ENCODE measurements at regions not wholly inside any gene's neighbourhood (a gene's known extent, or its start where the extent isn't known, plus 50 kb on each side); places are given as distances from the start of the nearest gene placed in this dataset.

- in situ Hi-C loops (cut with HindIII; ENCODE audit: extremely low pct_ligation_motif_present, low pct_unique_long_range_greater_than_20kb) (loop anchor here (5.0 to 10.0 kb wide), 3 partner anchors 145 to 472 kb away; no protein-coding TSS in a partner anchor), intact Hi-C loops (cut with micrococcal nuclease; ENCODE audit: unreplicated experiment) (no loop called here)
- 8% methylated on average over 7 of the region's 7 CpGs for WGBS (ENCODE audit: low lambda C conversion rate)
- TF ChIP-seq BRD4 (CRISPR knock-in tag; IDR thresholded peaks at IDR 0.05), result no peak
- H4K20me1 ChIP-seq (ENCODE audit: insufficient read depth, low read length), result no peaks in the 10 kb centered on the region
- H3K4me3 ChIP-seq (replicated peaks in 1 of 3; ENCODE audit: insufficient read depth in 1 of 3, low read depth in 2 of 3, low read length in 3 of 3), result no peak overlapping the region
- no peaks in the 10 kb centered on the region; a peak in 1 of 5 replicates for H3K27me3 ChIP-seq (ENCODE audit: control insufficient read depth in 1 of 2, insufficient read depth in 2 of 2, low read length in 2 of 2)
- DNase-seq (ENCODE audit: low spot score) (no peak), FAIRE-seq (no peak), ATAC-seq (no peak)
- H3K36me3 ChIP-seq (replicated peaks in 1 of 2; ENCODE audit: control insufficient read depth in 1 of 2, insufficient read depth in 2 of 2, low read length in 2 of 2), result no peaks in the 10 kb centered on the region
- no peak overlapping the region for H2AFZ ChIP-seq (ENCODE audit: low read length)
- no peaks in the 10 kb centered on the region for H3K9me3 ChIP-seq (ENCODE audit: low read length)
- H3K79me2 ChIP-seq (ENCODE audit: insufficient read depth, low read length), result no peaks in the 10 kb centered on the region
- no peak overlapping the region for H3K4me2 ChIP-seq (ENCODE audit: low read depth, low read length)
- no peak overlapping the region for H3K27ac ChIP-seq (ENCODE audit: extremely low read length, insufficient read depth, low read length)
- no peak overlapping the region for H3K9ac ChIP-seq (ENCODE audit: insufficient read depth, low read depth, low read length)
- CTCF ChIA-PET (ENCODE audit: low intra/inter-chr PET ratio, low total read pairs), result interaction anchor here (1.6 to 2.7 kb wide), 2 partner anchors 146 to 473 kb away, joined by 3 to 38 read pairs; no protein-coding TSS in a partner anchor
- BruUV-seq (replicated peaks), result no TSS peak
- POLR2A ChIA-PET, result no interaction called here
- no peaks in the 10 kb centered on the region for H3K4me1 ChIP-seq (ENCODE audit: insufficient read depth, low read length)
Observed at GRCh38 chr2:30860003-30860725, 52.9 kb upstream of the CAPN13 start.

Data from HepG2 (cell line).